Nucleus accumbens (tissue), 56 donors: ENCODE measurements at regions not wholly inside any gene's neighbourhood (a gene's known extent, or its start where the extent isn't known, plus 50 kb on each side); places are given as distances from the start of the nearest gene placed in this dataset.
A peak's percentile ranks its signal among the peaks of the same experiment; 100 is the strongest.

Experiments
- DNase-seq, 56 donors: peaks; one replicate each; lab custom pipeline; 2025; lab: John Stamatoyannopoulos, UW

DNA sequence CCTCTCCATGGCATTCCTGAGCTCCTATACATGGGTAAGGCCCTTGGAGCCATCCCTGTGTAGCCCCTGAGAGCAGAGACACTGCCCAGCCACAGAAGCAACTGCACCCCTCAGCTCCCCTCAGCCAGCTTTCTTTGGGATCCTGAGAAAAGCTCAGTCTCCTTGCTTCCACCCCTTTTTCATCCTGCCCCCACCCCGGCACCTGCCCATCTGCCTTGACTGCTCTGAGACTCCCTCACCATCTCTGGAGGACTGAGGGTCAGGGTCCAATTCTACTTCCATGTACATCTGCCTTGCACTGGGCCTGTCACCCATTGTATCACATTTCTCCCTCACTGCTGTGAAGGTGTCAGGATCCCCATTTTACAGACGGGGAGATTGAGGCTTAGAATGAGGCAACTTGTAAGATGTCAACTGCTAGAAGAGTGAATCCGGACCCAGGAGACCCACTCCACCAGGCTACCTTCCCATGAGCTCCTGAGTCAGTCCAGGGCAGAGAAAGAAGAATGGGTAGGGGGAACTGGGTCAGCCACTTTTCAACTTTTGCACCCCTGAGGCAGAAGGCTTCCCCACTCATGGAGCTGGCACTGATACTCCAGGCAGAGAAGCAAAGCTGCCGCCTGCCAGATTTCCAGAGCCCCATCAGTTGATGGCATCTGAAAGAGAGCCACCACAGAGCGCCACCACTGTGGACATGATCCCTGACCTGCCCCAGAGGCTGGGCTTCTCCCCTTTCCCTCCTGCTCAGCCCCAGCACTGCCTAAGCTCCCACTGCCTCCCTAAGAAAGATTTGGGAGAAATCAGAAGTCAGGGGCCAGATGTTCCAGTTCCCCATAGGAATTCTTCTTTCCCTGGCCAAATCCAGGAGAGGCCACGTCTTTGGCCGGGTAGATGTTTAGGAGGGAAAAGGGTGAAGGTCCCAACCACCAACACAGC is 135.4 kb downstream of the TMEM132E start:
- DNase-seq: no peak

DNA sequence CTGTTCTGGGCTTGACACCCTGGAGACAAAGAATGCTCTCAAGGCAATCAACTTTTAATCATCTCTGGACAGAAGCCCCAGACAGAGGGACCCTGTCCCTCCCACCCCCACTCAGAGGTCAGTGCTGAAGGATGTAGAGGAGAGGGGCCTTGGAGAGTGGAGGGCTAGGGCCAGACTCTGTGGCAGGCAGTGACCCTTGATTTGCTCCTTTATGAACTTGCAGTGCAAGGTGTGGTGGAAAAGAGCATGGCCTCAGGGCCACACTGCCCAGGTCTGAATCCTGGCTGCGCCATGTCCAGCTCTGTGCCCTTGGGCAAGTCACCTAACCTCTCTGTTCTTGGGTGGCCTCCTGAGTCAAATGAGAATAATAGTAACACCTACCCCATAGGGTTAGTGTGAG is 134.3 kb downstream of the TMEM132E start:
- no peak for DNase-seq

DNA sequence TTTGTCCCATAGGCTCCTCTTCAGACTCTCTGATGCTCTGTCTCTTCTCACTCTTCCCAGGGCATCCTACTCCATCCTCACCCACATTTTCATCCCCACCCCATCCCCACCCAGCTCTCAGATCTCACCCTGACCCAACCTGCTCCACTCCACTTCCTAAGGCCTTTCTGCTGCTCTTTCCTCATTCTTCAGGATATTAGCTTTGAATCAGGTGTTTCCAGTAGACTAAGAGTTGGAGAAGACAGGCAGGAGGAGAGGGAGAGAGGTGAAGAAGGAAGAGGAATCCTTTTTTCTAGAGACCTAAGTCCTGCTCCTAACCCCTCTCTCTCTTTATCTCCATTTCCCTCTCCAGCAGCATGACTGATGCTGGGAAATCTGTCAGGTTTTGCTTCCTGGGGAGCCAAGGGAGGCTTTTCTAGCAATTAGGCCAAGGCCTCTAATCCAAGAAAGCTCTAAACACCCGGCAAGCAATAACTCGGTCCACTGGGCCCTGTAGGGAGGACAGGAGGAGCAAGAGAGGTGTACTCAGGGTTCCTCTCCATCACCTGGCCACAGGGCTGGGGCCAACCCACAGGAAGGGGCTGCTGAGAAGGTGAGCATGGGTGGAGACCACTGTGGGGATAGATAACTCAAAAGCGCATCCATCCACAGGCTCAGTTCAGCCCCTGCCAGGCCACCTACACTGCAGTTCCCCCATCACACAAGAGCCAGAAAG is 133.3 kb downstream of the TMEM132E start:
- DNase-seq: no peak

DNA sequence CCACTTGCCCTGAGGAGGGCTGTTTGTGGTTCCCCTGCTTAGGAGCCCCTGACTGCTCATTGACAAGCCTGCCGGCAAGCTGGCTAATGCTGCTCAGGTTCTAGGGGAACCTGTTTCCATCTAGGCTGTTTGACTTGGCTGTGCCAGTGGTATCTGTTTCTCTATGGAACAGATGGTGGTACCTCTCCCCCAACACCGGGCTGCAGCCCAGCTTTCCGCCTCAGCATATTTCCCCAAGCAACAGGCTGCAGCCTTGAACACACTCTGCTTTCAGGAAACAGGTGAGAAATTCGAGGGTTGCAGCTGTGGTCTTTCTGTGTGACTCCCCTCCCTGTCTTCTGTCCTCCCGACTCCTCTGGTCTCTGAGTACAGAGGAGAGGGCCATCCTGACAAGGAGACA is 132.3 kb downstream of the TMEM132E start:
- DNase-seq: no peak

DNA sequence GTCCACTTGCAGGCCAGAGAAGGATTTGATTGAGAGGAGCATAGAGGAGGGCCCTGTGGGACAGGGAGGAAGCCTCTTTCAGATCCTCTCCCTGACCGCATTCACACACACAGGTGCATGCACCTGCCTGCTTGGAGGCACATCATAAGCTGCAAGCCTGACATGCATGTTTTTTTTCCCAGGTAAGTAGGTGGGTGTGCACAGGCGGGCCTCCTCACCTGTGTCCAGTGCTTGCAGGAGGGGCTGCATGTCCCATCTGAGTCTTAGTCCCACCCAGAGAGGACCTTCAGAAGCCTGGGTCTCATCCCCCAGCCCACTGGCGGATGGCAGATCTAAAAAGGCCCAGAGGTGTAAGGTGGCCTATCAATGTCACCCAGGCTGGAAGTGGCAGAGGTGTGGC is 130.8 kb downstream of the TMEM132E start:
- no peak for DNase-seq

DNA sequence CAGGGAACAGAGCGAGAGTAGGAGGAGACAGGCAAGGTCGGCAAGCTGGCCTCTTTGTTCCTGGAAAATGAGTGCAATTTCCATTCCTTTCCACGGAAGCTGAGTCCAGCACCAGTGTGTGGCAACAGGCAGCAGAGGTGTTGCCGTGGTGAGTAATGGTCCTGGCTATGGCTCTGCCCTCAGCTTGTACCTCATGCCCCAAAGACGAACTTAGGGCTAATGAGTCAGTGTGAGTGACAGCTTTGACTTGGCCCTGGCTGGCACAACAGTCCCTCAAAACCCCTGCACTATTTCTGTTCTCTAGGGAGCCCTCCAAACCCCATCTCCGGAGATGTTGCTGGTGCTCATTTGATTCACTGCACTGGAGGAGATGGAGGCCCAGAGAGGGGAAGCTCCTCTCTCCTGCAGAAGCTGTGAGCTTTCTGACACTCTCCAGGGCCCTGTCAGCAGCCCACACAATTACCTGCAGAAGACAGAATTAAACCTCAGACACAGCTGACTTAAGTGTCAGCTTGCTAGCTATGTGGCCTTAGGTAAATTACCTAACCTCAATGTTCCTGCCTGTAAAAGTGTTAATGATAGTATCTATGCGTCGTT is 129.9 kb downstream of the TMEM132E start:
- DNase-seq: peak in 11 of 56 donors; percentile 3 to 58 (median 15)

DNA sequence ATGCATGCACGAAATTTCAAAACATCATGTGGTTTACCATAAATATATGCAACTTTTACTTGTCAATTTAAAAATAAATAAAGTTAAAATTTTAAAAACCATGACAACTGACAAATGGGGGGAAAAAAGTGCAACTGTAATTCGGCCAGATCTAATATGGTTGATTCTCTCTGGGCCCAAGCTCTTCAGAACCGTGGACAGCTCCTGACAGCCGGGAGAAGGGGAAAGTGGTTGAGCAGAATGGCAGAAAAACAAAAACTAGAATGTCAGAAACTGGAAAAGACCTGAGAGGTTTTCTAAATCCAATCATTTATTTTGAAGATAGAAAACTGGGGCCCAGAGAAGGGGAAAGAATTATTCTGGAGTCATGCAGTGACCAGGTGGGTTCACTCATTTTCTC is 126.6 kb downstream of the TMEM132E start:
- DNase-seq: peak in 2 of 56 donors; percentile 12 to 26

DNA sequence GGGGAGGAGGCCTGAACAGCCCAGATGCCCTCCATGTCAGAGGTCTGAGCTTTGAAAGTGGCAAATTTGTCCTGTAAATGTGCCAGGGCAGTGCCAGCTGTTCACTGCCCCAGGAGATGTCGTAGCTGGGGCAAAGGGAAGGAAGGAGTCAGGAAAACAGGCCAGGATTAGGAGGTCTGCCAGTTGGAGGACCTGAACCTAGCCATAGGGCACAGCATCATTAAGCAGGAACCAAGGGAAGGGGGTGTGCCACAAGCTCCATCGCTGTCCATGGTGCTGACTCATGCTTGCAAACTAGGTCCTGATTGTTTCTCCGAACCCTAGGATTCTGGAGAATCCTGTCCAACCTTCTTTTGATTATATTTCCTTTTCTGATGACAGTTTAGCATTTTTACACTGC is 124.2 kb downstream of the TMEM132E start:
- DNase-seq: peak in 5 of 56 donors; percentile 4 to 21 (median 7)

DNA sequence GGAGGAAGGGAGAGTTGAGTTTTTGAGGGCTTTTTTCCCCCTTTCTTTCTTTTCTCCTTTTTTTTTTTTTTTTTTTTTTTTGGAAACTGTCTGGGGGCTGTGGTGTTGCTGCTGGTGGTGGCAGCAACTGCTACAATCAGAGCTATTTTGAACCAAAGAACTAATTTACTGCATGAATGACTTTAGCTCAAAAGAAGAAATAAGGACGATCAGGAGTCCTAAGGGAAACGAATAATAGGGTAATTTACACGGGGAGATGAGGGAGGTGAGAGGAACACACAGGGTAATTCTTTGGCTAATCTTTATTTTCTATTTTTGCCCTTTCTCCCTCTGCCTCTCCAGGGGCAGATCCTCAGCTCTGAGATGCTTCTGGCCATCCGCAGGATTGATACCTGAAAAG is 119.8 kb downstream of the TMEM132E start:
- no peak for DNase-seq

DNA sequence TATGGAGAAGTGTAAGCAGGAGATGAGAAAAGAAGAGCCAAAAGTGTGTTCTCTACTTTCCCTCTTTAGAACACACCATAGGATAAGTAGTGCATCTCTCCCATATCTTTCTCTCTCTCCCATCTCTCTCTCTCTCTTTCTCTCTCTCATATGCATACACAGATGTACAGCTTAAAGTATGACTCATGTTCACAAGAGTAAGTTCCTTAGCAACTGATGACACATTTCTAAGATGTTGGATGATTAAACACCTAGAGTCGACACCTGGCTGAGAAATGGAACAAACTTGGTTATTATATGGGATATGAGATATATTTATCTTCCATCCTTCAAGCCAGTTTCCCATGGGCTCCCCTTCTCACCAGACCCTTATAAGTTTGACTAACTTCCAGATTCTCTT is 113.5 kb downstream of the TMEM132E start:
- DNase-seq: no peak
